ENCODE measurements at regions not wholly inside any gene's neighbourhood (a gene's known extent, or its start where the extent isn't known, plus 50 kb on each side); places are given as distances from the start of the nearest gene placed in this dataset.

- no peak for DNase-seq
Observed at GRCh38 chr5:12322042-12322441, 417.8 kb upstream of the CTNND2 start.

DNA sequence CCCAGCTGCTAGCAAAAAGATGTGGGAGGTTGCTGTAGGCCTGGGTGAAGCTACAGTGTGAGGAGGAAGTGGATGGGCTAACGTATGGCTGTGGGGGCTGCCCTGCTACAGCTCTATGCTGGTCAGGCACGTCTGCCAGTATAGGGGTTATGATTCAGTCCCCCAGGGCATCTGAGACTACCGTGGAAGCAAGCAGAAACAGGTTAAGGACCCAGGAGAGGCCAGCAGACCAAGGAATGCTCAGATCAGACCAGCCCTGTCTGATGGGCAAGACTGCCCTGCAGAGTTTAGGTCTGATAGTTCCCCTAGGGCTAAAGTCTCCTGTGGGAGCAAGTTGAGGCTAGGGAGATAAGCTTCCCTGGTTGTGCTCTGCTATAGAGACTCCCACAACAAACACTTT lies 416.1 kb upstream of the CTNND2 start:
- no peak for DNase-seq

DNA sequence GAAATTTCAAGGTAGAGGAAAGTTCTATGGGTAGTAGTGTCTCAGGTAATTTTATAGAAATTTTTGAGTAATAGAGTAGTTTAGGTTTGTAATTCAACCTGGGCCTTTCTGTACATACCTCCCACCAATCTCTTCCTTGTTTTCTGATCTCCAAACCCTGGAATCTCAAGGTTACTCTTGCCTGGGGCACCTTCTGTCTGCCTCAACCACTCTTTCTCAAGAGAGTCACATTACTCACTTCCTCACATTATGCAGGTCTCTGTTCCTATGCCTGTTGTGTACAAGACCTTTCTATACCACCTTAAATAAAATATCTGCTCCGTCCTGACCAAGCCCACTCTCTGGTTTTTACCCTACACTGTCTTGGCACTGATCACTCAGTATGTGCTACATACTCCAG lies 412.6 kb upstream of the CTNND2 start:
- no peak for DNase-seq

GRCh38 chr5:12315461-12315860 lies 411.2 kb upstream of the CTNND2 start:
- no peak for DNase-seq

DNA sequence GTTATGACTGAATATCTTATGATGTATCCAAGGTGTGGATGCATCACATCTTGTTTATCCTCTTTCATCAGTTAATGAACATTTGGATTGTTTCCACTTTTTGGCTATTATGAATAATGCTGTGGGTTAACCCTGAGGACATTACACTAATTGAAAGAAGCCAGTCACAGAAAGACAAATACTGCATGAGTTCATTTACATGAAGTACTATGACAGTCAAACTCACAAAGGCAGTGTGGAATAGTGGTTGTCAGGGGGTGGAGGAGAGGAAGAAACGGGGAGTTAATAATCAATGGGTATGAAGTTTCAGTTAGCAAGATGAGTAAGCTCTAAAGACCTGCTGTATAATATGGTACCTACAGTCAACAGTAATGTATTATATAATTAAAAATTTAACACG lies 409.4 kb upstream of the CTNND2 start:
- DNase-seq: no peak

GRCh38 chr5:12312343-12312742 lies 408.1 kb upstream of the CTNND2 start:
- no peak for DNase-seq

GRCh38 chr5:12294151-12294550 lies 389.9 kb upstream of the CTNND2 start:
- no peak for DNase-seq

GRCh38 chr5:12292610-12293204 lies 388.5 kb upstream of the CTNND2 start:
- DNase-seq: no peak

DNA sequence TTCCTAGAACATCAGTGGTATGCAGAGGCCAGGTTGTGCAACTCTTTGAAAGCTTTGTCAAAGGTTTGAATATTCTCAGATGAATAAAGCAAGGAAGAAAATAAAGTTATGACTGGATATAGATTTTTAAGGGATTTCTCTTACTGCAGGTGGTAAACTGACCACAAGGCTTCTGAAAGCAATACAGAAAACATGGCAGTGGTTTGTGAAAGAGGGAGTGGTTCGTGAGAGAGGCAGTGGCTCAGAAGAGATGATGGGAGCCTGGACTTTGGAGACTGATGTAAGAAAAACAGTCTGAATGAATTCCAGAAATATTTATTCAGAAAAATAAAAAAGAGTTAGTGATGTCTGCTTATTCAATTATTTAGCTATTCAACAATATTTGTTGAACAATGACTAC lies 380.4 kb upstream of the CTNND2 start:
- no peak for DNase-seq

DNA sequence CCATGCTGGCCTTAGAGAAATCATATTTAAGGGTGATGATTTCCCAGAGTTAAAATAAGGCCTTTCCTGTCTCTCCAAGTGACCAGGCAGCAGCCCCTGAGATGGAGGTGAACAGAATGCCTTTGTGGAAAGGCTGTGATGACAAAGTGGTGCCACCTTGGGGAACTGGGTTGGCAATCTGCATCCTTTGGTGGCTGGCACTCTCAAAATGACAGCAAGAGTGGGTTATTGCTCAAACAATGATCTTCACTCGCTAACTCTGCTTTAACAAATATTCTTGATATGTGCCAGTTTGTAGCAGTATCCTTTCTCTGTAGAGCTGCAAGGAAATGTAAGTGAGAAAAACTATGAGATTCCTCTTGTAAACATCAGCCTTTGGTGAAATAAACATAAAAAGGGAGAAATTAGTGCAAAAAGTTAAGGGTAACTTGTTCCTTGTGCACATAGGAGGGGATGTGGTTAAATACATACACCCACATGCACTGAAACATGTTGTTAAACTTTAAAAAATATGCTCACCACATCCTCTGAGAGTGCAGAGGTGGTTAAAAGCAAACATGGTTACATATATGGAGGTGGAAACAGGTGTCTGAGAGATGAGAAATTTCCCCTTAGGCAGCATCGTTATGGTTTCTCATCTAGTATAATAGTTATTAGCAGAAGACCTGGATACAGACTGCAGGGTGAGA lies 373.4 kb upstream of the CTNND2 start:
- DNase-seq: no peak

- DNase-seq: no peak
Observed at GRCh38 chr5:12274236-12274635, 370.0 kb upstream of the CTNND2 start.

DNA sequence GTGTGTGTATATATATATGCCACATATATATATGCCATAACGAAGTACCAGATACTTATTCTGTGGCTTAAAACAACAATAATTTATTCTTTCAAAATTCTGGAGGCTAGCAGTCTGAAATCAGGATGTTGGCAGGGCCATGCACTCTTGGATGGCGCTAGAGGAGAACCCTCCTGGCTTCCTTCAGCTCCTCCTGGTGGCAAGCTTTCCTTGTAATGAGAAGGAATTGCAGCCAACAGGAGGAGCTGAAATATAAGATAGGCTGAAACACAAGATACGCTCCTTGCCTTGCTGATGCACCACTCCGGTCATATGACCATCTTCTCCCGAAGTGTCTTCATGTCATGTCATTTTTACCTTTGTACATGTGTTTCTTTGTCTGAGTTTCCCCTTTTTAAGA lies 368.1 kb upstream of the CTNND2 start:
- no peak for DNase-seq

GRCh38 chr5:12270914-12271313 lies 366.7 kb upstream of the CTNND2 start:
- DNase-seq: no peak

DNA sequence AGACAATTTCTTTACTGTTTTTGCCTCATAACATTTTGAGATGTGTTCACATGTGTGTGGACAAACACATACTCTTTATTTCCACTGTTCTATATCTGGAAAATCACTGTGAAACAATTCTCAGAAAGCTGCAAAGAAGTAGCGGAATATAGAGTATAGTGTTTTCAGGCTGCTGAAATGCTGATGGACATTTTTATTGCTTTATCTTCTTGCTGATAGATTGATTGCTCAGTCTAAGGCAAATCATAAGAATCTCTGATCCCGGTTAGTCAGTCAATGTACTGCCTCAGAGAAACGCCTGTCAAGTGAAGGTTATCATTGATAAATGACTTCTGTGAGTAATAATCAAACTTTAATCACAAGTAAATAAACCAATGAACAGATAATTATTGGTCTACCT lies 364.9 kb upstream of the CTNND2 start:
- DNase-seq: no peak

- DNase-seq: no peak
Observed at GRCh38 chr5:12258549-12258948, 354.3 kb upstream of the CTNND2 start.

- no peak for DNase-seq
Observed at GRCh38 chr5:12250454-12250853, 346.2 kb upstream of the CTNND2 start.

GRCh38 chr5:12248831-12249230 lies 344.6 kb upstream of the CTNND2 start:
- no peak for DNase-seq

GRCh38 chr5:12246036-12246435 lies 341.8 kb upstream of the CTNND2 start:
- no peak for DNase-seq

- DNase-seq: no peak
Observed at GRCh38 chr5:12245429-12245828, 341.2 kb upstream of the CTNND2 start.

DNA sequence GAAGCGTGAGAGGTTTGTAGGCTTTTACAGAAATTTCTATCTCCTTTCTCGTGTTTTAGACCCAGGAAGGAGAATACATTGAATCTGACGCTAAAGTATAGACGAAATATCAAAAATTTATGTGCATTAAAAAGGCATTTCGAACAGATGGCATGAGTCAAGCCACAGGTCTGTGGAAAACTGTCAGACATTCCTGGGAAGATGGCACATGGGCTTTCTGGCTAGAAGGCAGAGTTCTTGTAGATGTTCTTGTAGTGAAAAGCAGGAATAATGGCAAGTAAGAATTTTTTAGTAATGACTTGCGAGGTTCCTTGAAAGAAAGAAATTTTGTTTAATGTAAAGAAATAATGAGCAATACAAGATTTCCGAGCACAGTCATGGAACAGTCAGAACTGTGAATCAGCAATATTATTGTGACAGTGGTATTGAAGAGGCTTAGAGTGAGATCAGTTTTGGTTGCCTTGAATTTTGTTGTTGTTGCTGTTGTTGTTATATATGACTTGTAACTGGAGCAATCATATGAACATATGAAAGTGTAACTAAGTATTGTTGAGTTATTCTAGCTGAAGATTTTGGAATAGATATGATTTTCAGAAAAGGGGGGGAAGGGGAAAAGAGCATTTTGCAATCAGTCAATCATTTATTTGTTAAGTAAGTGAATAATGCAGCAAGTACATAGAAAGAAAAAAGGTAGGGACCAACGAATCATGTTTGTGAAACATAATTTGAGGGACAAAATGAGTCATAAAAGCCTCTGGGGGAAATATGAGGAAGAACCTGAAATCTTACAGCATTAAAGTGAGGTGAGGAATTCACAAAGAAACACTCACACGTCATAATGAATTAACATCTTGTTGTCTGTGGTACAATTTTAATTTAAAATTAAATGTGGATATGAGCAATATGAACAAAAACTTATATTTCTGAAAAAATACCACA lies 339.0 kb upstream of the CTNND2 start:
- no peak for DNase-seq

- DNase-seq: no peak
Observed at GRCh38 chr5:12237837-12238575, 333.8 kb upstream of the CTNND2 start.

DNA sequence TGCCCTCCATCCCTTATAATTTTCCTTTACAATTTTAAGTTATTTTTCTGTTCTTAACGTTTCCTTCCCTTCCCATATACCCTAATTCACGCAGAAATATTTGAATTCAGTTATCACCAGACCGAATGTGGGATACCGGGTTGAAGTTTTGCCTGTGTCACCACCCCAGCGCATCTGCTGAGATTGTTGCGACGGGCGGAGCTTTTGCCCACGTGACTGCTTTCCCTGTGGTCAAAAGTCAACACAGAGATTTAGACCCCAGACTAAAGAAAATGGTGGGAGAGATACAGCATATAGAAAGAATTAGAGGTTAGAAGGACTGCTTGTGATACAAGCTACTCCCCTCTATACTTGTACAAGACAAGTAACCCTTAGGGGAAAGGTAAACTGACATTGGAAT lies 326.4 kb upstream of the CTNND2 start:
- no peak for DNase-seq

DNA sequence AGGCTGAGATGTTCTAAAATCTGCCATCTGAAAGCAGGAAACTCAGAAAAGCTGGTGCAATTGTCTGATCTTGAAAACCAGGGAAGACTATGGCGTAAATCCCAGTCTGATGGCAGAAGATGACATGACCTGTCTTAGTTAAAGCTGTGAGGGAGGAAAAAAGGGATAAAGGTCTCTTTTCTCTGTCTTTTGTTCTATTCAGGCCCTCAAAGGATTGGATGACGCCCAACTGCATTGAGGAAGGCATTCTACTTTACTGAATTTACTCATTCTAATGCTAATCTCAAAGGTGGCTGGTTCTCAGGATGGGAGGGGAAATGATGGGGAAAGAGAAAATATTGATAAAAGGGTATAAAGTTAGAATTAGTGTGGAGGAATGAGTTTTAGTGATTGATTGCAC lies 312.8 kb upstream of the CTNND2 start:
- DNase-seq: no peak

Measured in NCI-H187 (cell line).